ENCODE measurements at regions not wholly inside any gene's neighbourhood (a gene's known extent, or its start where the extent isn't known, plus 50 kb on each side); places are given as distances from the start of the nearest gene placed in this dataset.

DNA sequence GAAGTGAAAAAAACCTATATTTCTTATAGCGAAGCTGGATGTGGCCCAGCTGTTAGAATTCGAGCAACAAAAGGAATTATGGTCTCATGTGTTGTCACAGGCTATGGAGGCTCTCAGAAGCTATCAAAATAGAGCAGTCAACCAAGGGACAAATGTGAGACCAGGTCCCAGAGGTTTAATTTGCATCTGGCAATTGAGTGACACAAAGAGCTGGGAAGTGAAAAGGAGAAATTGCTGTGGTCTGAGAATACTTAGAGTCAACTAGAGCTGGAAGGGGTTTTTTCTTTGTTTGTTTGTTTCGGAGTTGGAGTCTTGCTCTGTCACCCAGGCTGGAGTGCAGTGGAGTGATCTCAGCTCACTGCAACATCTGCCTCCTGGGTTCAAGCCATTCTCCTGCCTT is 61.3 kb upstream of the SMAD3 start:
- TF ChIP-seq EZH2phosphoT487 (IDR thresholded peaks at IDR 0.05; ENCODE audit: low read length): no peak
- TF ChIP-seq, protein P1, sequence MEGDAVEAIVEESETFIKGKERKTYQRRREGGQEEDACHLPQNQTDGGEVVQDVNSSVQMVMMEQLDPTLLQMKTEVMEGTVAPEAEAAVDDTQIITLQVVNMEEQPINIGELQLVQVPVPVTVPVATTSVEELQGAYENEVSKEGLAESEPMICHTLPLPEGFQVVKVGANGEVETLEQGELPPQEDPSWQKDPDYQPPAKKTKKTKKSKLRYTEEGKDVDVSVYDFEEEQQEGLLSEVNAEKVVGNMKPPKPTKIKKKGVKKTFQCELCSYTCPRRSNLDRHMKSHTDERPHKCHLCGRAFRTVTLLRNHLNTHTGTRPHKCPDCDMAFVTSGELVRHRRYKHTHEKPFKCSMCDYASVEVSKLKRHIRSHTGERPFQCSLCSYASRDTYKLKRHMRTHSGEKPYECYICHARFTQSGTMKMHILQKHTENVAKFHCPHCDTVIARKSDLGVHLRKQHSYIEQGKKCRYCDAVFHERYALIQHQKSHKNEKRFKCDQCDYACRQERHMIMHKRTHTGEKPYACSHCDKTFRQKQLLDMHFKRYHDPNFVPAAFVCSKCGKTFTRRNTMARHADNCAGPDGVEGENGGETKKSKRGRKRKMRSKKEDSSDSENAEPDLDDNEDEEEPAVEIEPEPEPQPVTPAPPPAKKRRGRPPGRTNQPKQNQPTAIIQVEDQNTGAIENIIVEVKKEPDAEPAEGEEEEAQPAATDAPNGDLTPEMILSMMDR (IDR thresholded peaks at IDR 0.05; ENCODE audit: low read length): no peak

All from MM.1S (cell line).